GM12878 (cell line): ENCODE measurements at regions not wholly inside any gene's neighbourhood (a gene's known extent, or its start where the extent isn't known, plus 50 kb on each side); places are given as distances from the start of the nearest gene placed in this dataset.

Source experiments
- ATAC-seq: fragments of 200-7000 bp; cut with Tn5 transposase; 3 replicates; pipeline ENCODE4 v1.9.1; 2020; ENCODE audit warnings: mild to moderate bottlenecking, moderate library complexity
- BruUV-seq: library from RNA; stranded (reverse); fragments of 400-500 nt; replicated peaks from 2 replicates; lab custom pipeline; 2021; lab: Mats Ljungman, UMichigan
- CTCF ChIA-PET: fragments of 300-600 bp; sonication (Branson Sonifier 250); formaldehyde crosslinking; extraction: SDS; loops from one replicate; lab custom pipeline; 2021; ENCODE audit warnings: inconsistent platforms; lab: Yijun Ruan, JAX
- POLR2A ChIA-PET: fragments of 350-600 bp; formaldehyde crosslinking; extraction: SDS; loops from one replicate; lab custom pipeline; 2021; ENCODE audit warnings: inconsistent platforms; lab: Charles Lee
- RAD21 ChIA-PET: fragments of 300-600 bp; sonication (Branson Sonifier 250); formaldehyde crosslinking; loops from one replicate; lab custom pipeline; 2023; ENCODE audit warnings: antibody characterized with exemption; ENCODE audit not compliant: unreplicated experiment; lab: Charles Lee
- SMC1A ChIA-PET: fragments of 300-600 bp; sonication (Branson Sonifier 250); formaldehyde crosslinking; loops from one replicate; lab custom pipeline; 2023; ENCODE audit not compliant: unreplicated experiment, uncharacterized antibody; lab: Charles Lee
- DNase-seq: peaks from one replicate; pipeline ENCODE4 v3.0.0-alpha.2; 2011; ENCODE audit warnings: low read depth, low spot score
- FAIRE-seq: peaks from 3 replicates; lab custom pipeline; 2011; peaks lifted over from hg19 to GRCh38; lab: Jason Lieb, UNC
- H2AFZ ChIP-seq: 2 replicates; pipeline ENCODE4 v1.6.0; 2011; ENCODE audit warnings: low read depth, low read length, control low read depth; ENCODE audit not compliant: control insufficient read depth
- H3K27ac ChIP-seq: 2 replicates; pipeline ENCODE4 v1.5.1; 2011; ENCODE audit warnings: control low read depth; ENCODE audit not compliant: control insufficient read depth, insufficient read depth
- H3K27me3 ChIP-seq, 2 experiments: replicated peaks in 1 of 2; 2 replicates each; pipeline versions ENCODE4 v1.6.0 to v1.6.1; 2011; ENCODE audit warnings: low read length in 1 of 2; ENCODE audit not compliant: control insufficient read depth in 2 of 2, insufficient read depth in 2 of 2
- H3K36me3 ChIP-seq, 2 experiments: 2 replicates each; pipeline ENCODE4 v1.5.1; 2011; ENCODE audit warnings: low read length in 1 of 2; ENCODE audit not compliant: control insufficient read depth in 2 of 2, insufficient read depth in 2 of 2
- H3K4me1 ChIP-seq: 2 replicates; pipeline ENCODE4 v1.6.1; 2011; ENCODE audit warnings: mild to moderate bottlenecking, low read length, moderate library complexity, mixed read lengths; ENCODE audit not compliant: control insufficient read depth, insufficient read depth
- H3K4me2 ChIP-seq: 2 replicates; pipeline ENCODE4 v1.6.0; 2011; ENCODE audit warnings: control low read depth; ENCODE audit not compliant: control insufficient read depth, insufficient read depth
- H3K4me3 ChIP-seq: fragments of 200-600 bp; sonication (generic); 2 replicates; pipeline ENCODE4 v1.5.1; 2016
- H3K79me2 ChIP-seq: 2 replicates; pipeline ENCODE4 v1.6.0; 2011; ENCODE audit warnings: low read length; ENCODE audit not compliant: control insufficient read depth, insufficient read depth
- H3K9ac ChIP-seq: 2 replicates; pipeline ENCODE4 v1.8.0; 2011; ENCODE audit warnings: low read length, control low read depth, mixed read lengths; ENCODE audit not compliant: control insufficient read depth, insufficient read depth
- H3K9me3 ChIP-seq: replicated peaks from 3 replicates; pipeline ENCODE4 v1.5.1; 2011; ENCODE audit warnings: mild to moderate bottlenecking, low read length; ENCODE audit not compliant: control insufficient read depth, insufficient read depth
- H4K20me1 ChIP-seq: 2 replicates; pipeline ENCODE4 v1.6.0; 2011; ENCODE audit not compliant: control insufficient read depth, insufficient read depth
- RAD21 ChIP-seq: IDR thresholded peaks from 2 replicates; pipeline ENCODE4 v1.6.1; 2011; ENCODE audit warnings: mild to moderate bottlenecking, low read depth, low read length, moderate library complexity; ENCODE audit not compliant: insufficient read depth
- RAD51 ChIP-seq: fragments of 450-650 bp; IDR thresholded peaks from 2 replicates; pipeline ENCODE4 v1.6.1; 2016; ENCODE audit warnings: moderate library complexity, mild to moderate bottlenecking, inconsistent platforms
- SMC3 ChIP-seq: IDR thresholded peaks from 2 replicates; pipeline ENCODE4 v1.6.1; 2011; ENCODE audit warnings: low read length, improper control_type of control experiment, borderline replicate concordance
- whole genome bisulfite sequencing: methylation state at CpG from one replicate; pipeline ENCODE4 v1.1.6; 2016; ENCODE audit warnings: low lambda C conversion rate; ENCODE audit not compliant: insufficient replicate concordance, insufficient coverage; ENCODE audit errors: missing lambda C conversion rate; 5-methylcytosine and 5-hydroxymethylcytosine counted together
- in situ Hi-C: fragments of 300-500 bp; cut with MboI; formaldehyde crosslinking; loops from 9 replicates; pipeline ENCODE4 v1.14.3; 2018; ENCODE audit warnings: mixed read lengths
- intact Hi-C: fragments of 100-400 bp; cut with micrococcal nuclease; formaldehyde crosslinking; loops from one replicate; pipeline ENCODE4 v1.14.2; 2022; ENCODE audit not compliant: unreplicated experiment
- TF ChIP-seq, protein P1 (sequence below), 3 experiments: IDR thresholded peaks in 2 of 3; conservative IDR thresholded peaks in 1 of 3; 2 replicates each; pipeline ENCODE4 v1.5.1; 2011; ENCODE audit warnings: low read depth in 3 of 3, low read length in 3 of 3, mild to moderate bottlenecking in 3 of 3, control low read depth in 2 of 3, moderate library complexity in 2 of 3, inconsistent platforms in 1 of 3, mixed read lengths in 1 of 3; ENCODE audit not compliant: control insufficient read depth in 2 of 3, insufficient read depth in 1 of 3; ENCODE audit errors: extremely low read depth in 1 of 3
- TF ChIP-seq, protein P2 (sequence below): IDR thresholded peaks from 2 replicates; pipeline ENCODE4 v1.6.1; 2012; ENCODE audit warnings: low read depth, low read length, improper control_type of control experiment
- TF ChIP-seq, protein P3 (sequence below): fragments of 450-650 bp; IDR thresholded peaks from 2 replicates; pipeline ENCODE4 v1.6.1; 2018; ENCODE audit warnings: borderline replicate concordance, mild to moderate bottlenecking; ENCODE audit not compliant: partially characterized antibody

GRCh38 chr16:51982715-51983680 lies 563.9 kb downstream of the TOX3 start:
- ChIA-PET RAD21 (interaction anchor here (0.7 to 1.3 kb wide), 2 partner anchors 165 to 1177 kb away, joined by 3 to 5 read pairs; no protein-coding TSS in a partner anchor), POLR2A (no interaction called here), SMC1A (interaction anchor here (1.6 kb wide), 1 partner anchor 164 kb away, joined by 6 read pairs; no protein-coding TSS in a partner anchor), CTCF (interaction anchor here (0.7 to 4.3 kb wide), 8 partner anchors 10 to 1176 kb away, joined by 3 to 37 read pairs (median 4); no protein-coding TSS in a partner anchor)
- ATAC-seq (peak; percentile 72), DNase-seq (no peak), FAIRE-seq (peak; percentile 94)
- Histone ChIP-seq H2AFZ (no peak overlapping the region), H3K4me3 (no peak overlapping the region), H3K9me3 (no peaks in the 10 kb centered on the region), H3K27ac (no peak overlapping the region), H3K27me3 (no peaks in the 10 kb centered on the region), H4K20me1 (no peaks in the 10 kb centered on the region), H3K4me1 (no peaks in the 10 kb centered on the region), H3K36me3 (no peaks in the 10 kb centered on the region), H3K9ac (no peak overlapping the region), H3K4me2 (no peak overlapping the region), H3K79me2 (no peaks in the 10 kb centered on the region)
- intact Hi-C loops (loop anchor here (1.0 kb wide), 1 partner anchor 165 kb away; no protein-coding TSS in a partner anchor), in situ Hi-C loops (loop anchor here (5.0 kb wide), 1 partner anchor 166 kb away; no protein-coding TSS in a partner anchor)
- TF ChIP-seq, protein P1, sequence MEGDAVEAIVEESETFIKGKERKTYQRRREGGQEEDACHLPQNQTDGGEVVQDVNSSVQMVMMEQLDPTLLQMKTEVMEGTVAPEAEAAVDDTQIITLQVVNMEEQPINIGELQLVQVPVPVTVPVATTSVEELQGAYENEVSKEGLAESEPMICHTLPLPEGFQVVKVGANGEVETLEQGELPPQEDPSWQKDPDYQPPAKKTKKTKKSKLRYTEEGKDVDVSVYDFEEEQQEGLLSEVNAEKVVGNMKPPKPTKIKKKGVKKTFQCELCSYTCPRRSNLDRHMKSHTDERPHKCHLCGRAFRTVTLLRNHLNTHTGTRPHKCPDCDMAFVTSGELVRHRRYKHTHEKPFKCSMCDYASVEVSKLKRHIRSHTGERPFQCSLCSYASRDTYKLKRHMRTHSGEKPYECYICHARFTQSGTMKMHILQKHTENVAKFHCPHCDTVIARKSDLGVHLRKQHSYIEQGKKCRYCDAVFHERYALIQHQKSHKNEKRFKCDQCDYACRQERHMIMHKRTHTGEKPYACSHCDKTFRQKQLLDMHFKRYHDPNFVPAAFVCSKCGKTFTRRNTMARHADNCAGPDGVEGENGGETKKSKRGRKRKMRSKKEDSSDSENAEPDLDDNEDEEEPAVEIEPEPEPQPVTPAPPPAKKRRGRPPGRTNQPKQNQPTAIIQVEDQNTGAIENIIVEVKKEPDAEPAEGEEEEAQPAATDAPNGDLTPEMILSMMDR (IDR thresholded peaks at IDR 0.05 in 2 of 3, conservative IDR thresholded peaks at IDR 0.05 in 1 of 3; ENCODE audit: control insufficient read depth in 2 of 3, extremely low read depth in 1 of 3, insufficient read depth in 1 of 3, low read depth in 3 of 3, low read length in 3 of 3) = peak; percentile 63 to 78 (median 63)
- TF ChIP-seq, protein P2, sequence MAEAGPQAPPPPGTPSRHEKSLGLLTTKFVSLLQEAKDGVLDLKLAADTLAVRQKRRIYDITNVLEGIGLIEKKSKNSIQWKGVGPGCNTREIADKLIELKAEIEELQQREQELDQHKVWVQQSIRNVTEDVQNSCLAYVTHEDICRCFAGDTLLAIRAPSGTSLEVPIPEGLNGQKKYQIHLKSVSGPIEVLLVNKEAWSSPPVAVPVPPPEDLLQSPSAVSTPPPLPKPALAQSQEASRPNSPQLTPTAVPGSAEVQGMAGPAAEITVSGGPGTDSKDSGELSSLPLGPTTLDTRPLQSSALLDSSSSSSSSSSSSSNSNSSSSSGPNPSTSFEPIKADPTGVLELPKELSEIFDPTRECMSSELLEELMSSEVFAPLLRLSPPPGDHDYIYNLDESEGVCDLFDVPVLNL = 0 out of 2 replicates have a peak, but pooled peaks have one; percentile 21
- TF ChIP-seq RAD21 = peak; percentile 71
- peak; percentile 54; the same call in 1 of the 2 replicates for TF ChIP-seq RAD51
- TF ChIP-seq, protein P3, sequence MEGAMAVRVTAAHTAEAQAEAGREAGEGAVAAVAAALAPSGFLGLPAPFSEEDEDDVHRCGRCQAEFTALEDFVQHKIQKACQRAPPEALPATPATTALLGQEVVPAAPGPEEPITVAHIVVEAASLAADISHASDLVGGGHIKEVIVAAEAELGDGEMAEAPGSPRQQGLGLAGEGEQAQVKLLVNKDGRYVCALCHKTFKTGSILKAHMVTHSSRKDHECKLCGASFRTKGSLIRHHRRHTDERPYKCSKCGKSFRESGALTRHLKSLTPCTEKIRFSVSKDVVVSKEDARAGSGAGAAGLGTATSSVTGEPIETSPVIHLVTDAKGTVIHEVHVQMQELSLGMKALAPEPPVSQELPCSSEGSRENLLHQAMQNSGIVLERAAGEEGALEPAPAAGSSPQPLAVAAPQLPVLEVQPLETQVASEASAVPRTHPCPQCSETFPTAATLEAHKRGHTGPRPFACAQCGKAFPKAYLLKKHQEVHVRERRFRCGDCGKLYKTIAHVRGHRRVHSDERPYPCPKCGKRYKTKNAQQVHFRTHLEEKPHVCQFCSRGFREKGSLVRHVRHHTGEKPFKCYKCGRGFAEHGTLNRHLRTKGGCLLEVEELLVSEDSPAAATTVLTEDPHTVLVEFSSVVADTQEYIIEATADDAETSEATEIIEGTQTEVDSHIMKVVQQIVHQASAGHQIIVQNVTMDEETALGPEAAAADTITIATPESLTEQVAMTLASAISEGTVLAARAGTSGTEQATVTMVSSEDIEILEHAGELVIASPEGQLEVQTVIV = no peak
- TF ChIP-seq SMC3 = peak; percentile 52
- WGBS = 9% methylated on average over 11 of the region's 11 CpGs
- no TSS peak for BruUV-seq
